Breast epithelium (tissue), 4 donors: ENCODE measurements at regions not wholly inside any gene's neighbourhood (a gene's known extent, or its start where the extent isn't known, plus 50 kb on each side); places are given as distances from the start of the nearest gene placed in this dataset.
"Not testable (repeated sequence)": the region's sequence is repeated elsewhere in the genome, so short reads cannot be mapped to it uniquely, and the experiment has no call there.

Experiments used
- DNase-seq, 2 donors: peaks; one replicate each; pipeline ENCODE4 v3.0.0-alpha.2; 2019; ENCODE audit warnings: low spot score in 2 of 2
- H3K27ac ChIP-seq, 2 donors: fragments of 200-600 bp; sonication (generic) in 1 of 2; one replicate each; pipeline ENCODE4 v1.5.1; 2016 to 2019; ENCODE audit warnings: mild to moderate bottlenecking in 1 of 2
- H3K27me3 ChIP-seq, 2 donors: fragments of 200-600 bp; sonication (generic) in 1 of 2; one replicate each; pipeline versions ENCODE4 v1.5.1 to v1.6.0; 2017 to 2019; ENCODE audit warnings: control low read depth in 1 of 2, mild to moderate bottlenecking in 1 of 2
- H3K36me3 ChIP-seq: fragments of 200-600 bp; one replicate; pipeline ENCODE4 v1.5.1; 2019
- H3K4me1 ChIP-seq, 2 donors: fragments of 200-600 bp; sonication (generic); one replicate each; pipeline ENCODE4 v1.5.1; 2016 to 2019; ENCODE audit warnings: control low read depth in 1 of 2
- H3K4me3 ChIP-seq, 3 donors: fragments of 200-600 bp; sonication (generic); 1 replicate in 2 of 3; 2 replicates in 1 of 3; pipeline ENCODE4 v1.5.1; 2016 to 2019; ENCODE audit warnings: mild to moderate bottlenecking in 3 of 3, moderate library complexity in 2 of 3
- H3K9me3 ChIP-seq, 2 donors: fragments of 200-600 bp; sonication (generic) in 1 of 2; one replicate each; pipeline ENCODE4 v1.5.1; 2016 to 2019; ENCODE audit warnings: control low read depth in 1 of 2
- CTCF ChIP-seq, 3 donors: fragments of 450-650 bp; IDR thresholded peaks; one replicate each; pipeline ENCODE4 v1.5.1; 2016 to 2017; ENCODE audit warnings: antibody characterized with exemption in 3 of 3, mild to moderate bottlenecking in 3 of 3, moderate library complexity in 3 of 3
- POLR2A ChIP-seq: fragments of 450-650 bp; IDR thresholded peaks from one replicate; pipeline ENCODE4 v1.6.1; 2016; ENCODE audit warnings: antibody characterized with exemption, mild to moderate bottlenecking, moderate library complexity
- POLR2AphosphoS5 ChIP-seq, 3 donors: sonication (generic); formaldehyde crosslinking; IDR thresholded peaks; one replicate each; pipeline ENCODE4 v1.6.1; 2017; ENCODE audit warnings: antibody characterized with exemption in 3 of 3
- intact Hi-C: fragments of 100-400 bp; cut with DNase I; formaldehyde crosslinking; loops from one replicate; pipeline ENCODE4 v1.15.1; 2023; ENCODE audit warnings: low total_unique reads

GRCh38 chr1:166740668-166741276, 98.5 kb upstream of the POGK start:
- no peaks in the 10 kb centered on the region for H3K4me1 ChIP-seq
- no peaks in the 10 kb centered on the region for H3K27me3 ChIP-seq
- peaks cover 11 to 16% of the 10 kb centered on the region in 2 donors for H3K9me3 ChIP-seq
- no peak overlapping the region for H3K4me3 ChIP-seq
- TF ChIP-seq POLR2AphosphoS5 (IDR thresholded peaks at IDR 0.05), result no peak
- no peak for TF ChIP-seq POLR2A
- no peak for TF ChIP-seq CTCF (IDR thresholded peaks at IDR 0.05)
- no peak for DNase-seq
- no peaks in the 10 kb centered on the region for H3K36me3 ChIP-seq
- no peak overlapping the region for H3K27ac ChIP-seq
- intact Hi-C loops, result no loop called here

- Histone ChIP-seq H3K4me3 (no peak overlapping the region), H3K9me3 (no peaks in the 10 kb centered on the region), H3K4me1 (no peaks in the 10 kb centered on the region), H3K27ac (no peak overlapping the region), H3K27me3 (no peaks in the 10 kb centered on the region), H3K36me3 (no peaks in the 10 kb centered on the region)
- intact Hi-C loops, result no loop called here
- TF ChIP-seq CTCF (IDR thresholded peaks at IDR 0.05) (no peak), POLR2A (no peak), POLR2AphosphoS5 (IDR thresholded peaks at IDR 0.05) (no peak)
- DNase-seq, result no peak
Measured at GRCh38 chr1:166763318-166763717, 76.0 kb upstream of the POGK start.

- H3K36me3 ChIP-seq, result no peaks in the 10 kb centered on the region
- no peak for DNase-seq
- intact Hi-C loops, result no loop called here
- no peak overlapping the region for H3K27ac ChIP-seq
- TF ChIP-seq CTCF (IDR thresholded peaks at IDR 0.05) (no peak), POLR2AphosphoS5 (IDR thresholded peaks at IDR 0.05) (no peak), POLR2A (no peak)
- no peaks in the 10 kb centered on the region for H3K4me1 ChIP-seq
- H3K9me3 ChIP-seq, result peaks cover 7 to 25% of the 10 kb centered on the region in 2 donors
- H3K27me3 ChIP-seq, result no peaks in the 10 kb centered on the region
- H3K4me3 ChIP-seq, result no peak overlapping the region
Measured at GRCh38 chr1:166766942-166767341, 72.3 kb upstream of the POGK start.

GRCh38 chr1:166784646-166785045, 54.6 kb upstream of the POGK start:
- H3K4me1 ChIP-seq, H3K9me3 ChIP-seq, H3K36me3 ChIP-seq, intact Hi-C loops, DNase-seq, H3K27ac ChIP-seq, H3K4me3 ChIP-seq, H3K27me3 ChIP-seq: not testable (repeated sequence)

- Histone ChIP-seq H3K9me3 (no peaks in the 10 kb centered on the region), H3K4me1 (no peaks in the 10 kb centered on the region), H3K4me3 (no peak overlapping the region), H3K36me3 (no peaks in the 10 kb centered on the region), H3K27me3 (no peaks in the 10 kb centered on the region), H3K27ac (no peak overlapping the region)
- no peak for DNase-seq
- intact Hi-C loops, result no loop called here
- TF ChIP-seq POLR2A (no peak), POLR2AphosphoS5 (IDR thresholded peaks at IDR 0.05) (no peak), CTCF (IDR thresholded peaks at IDR 0.05) (no peak)
Measured at GRCh38 chr1:166785987-166786386, 53.3 kb upstream of the POGK start.

GRCh38 chr1:166789286-166789685, 50.0 kb upstream of the POGK start:
- H3K4me1 ChIP-seq, result no peaks in the 10 kb centered on the region
- H3K36me3 ChIP-seq, result no peaks in the 10 kb centered on the region
- no peak overlapping the region for H3K4me3 ChIP-seq
- intact Hi-C loops, result no loop called here
- no peak for TF ChIP-seq POLR2AphosphoS5 (IDR thresholded peaks at IDR 0.05)
- DNase-seq, result no peak
- no peaks in the 10 kb centered on the region for H3K9me3 ChIP-seq
- H3K27ac ChIP-seq, result no peak overlapping the region
- no peaks in the 10 kb centered on the region for H3K27me3 ChIP-seq
